ENCODE measurements at regions not wholly inside any gene's neighbourhood (a gene's known extent, or its start where the extent isn't known, plus 50 kb on each side); places are given as distances from the start of the nearest gene placed in this dataset.

GRCh38 chr12:111304642-111305071 lies 64.2 kb downstream of the PHETA1 start (continued):
- TF ChIP-seq PRDM2 (tag by site-specific recombination; IDR thresholded peaks at IDR 0.05; ENCODE audit: borderline replicate concordance) (no peak), ZBTB44 (tag by site-specific recombination; IDR thresholded peaks at IDR 0.05) (no peak), PRDM1 (tag by site-specific recombination; IDR thresholded peaks at IDR 0.05) (no peak), ZNF549 (tag by site-specific recombination; IDR thresholded peaks at IDR 0.05) (no peak), ZEB2 (tag by site-specific recombination; IDR thresholded peaks at IDR 0.05) (no peak), ZNF561 (tag by site-specific recombination; IDR thresholded peaks at IDR 0.05; ENCODE audit: borderline replicate concordance) (no peak), ZNF707 (tag by site-specific recombination; IDR thresholded peaks at IDR 0.05) (no peak), ZNF518A (tag by site-specific recombination; conservative IDR thresholded peaks at IDR 0.05; ENCODE audit: low read depth) (peak; percentile 33; the same call in 1 of the 2 replicates), ZNF366 (tag by site-specific recombination; conservative IDR thresholded peaks at IDR 0.05) (no peak), ZSCAN18 (tag by site-specific recombination; IDR thresholded peaks at IDR 0.05) (no peak), ZNF148 (tag by site-specific recombination; IDR thresholded peaks at IDR 0.05; ENCODE audit: borderline replicate concordance) (no peak), KLF17 (tag by site-specific recombination; IDR thresholded peaks at IDR 0.05) (no peak), ZFP37 (tag by site-specific recombination; IDR thresholded peaks at IDR 0.05) (no peak), ZNF530 (tag by site-specific recombination; IDR thresholded peaks at IDR 0.05; ENCODE audit: low read depth) (no peak), SP7 (tag by site-specific recombination; IDR thresholded peaks at IDR 0.05) (no peak), ZNF792 (tag by site-specific recombination; IDR thresholded peaks at IDR 0.05) (no peak), ZNF302 (tag by site-specific recombination; IDR thresholded peaks at IDR 0.05; ENCODE audit: low read depth) (no peak), ZNF580 (tag by site-specific recombination; IDR thresholded peaks at IDR 0.05) (peak; percentile 78), ZNF423 (tag by site-specific recombination; IDR thresholded peaks at IDR 0.05) (no peak), OSR2 (tag by site-specific recombination; IDR thresholded peaks at IDR 0.05) (no peak), KLF8 (tag by site-specific recombination; IDR thresholded peaks at IDR 0.05) (0 out of 2 replicates have a peak, but pooled peaks have one; percentile 33), ZNF473 (tag by site-specific recombination; IDR thresholded peaks at IDR 0.05) (no peak), ZNF654 (tag by site-specific recombination; IDR thresholded peaks at IDR 0.05; ENCODE audit: low read depth) (peak; percentile 34)

All from HEK293 (cell line).